PC-9 (cell line): ENCODE measurements at regions not wholly inside any gene's neighbourhood (a gene's known extent, or its start where the extent isn't known, plus 50 kb on each side); places are given as distances from the start of the nearest gene placed in this dataset.

Source experiments
- BruUV-seq: library from RNA; stranded (reverse); fragments of 400-500 nt; replicated peaks from 2 replicates; lab custom pipeline; 2021; lab: Mats Ljungman, UMichigan
- CTCF ChIA-PET: fragments of 300-600 bp; sonication (Branson Sonifier 250); formaldehyde crosslinking; loops from one replicate; lab custom pipeline; 2022; ENCODE audit warnings: antibody characterized with exemption; lab: Charles Lee
- POLR2A ChIA-PET: fragments of 300-600 bp; sonication (Branson Sonifier 250); formaldehyde crosslinking; loops from one replicate; lab custom pipeline; 2022; ENCODE audit warnings: antibody characterized with exemption; ENCODE audit not compliant: unreplicated experiment; lab: Charles Lee
- DNase-seq, 2 experiments: peaks; one replicate each; pipeline versions ENCODE4 v3.0.0 to v3.0.0-alpha.2; 2015 to 2022; ENCODE audit warnings: mixed read lengths in 1 of 2
- H2AFZ ChIP-seq: fragments of 200-600 bp; sonication (generic); 2 replicates; pipeline ENCODE4 v1.8.1; 2017; ENCODE audit warnings: antibody characterized with exemption
- H3F3A ChIP-seq: fragments of 200-600 bp; sonication (generic); 2 replicates; pipeline ENCODE4 v1.8.1; 2017; ENCODE audit warnings: antibody characterized with exemption, mild to moderate bottlenecking, low read depth; ENCODE audit not compliant: insufficient read depth
- H3K27ac ChIP-seq: fragments of 200-600 bp; sonication (generic); 2 replicates; pipeline ENCODE4 v1.6.1; 2016; ENCODE audit warnings: mixed run types
- H3K27me3 ChIP-seq: fragments of 200-600 bp; sonication (generic); 2 replicates; pipeline ENCODE4 v1.6.1; 2016; ENCODE audit warnings: low read depth, mixed run types; ENCODE audit not compliant: insufficient read depth
- H3K36me3 ChIP-seq: fragments of 200-600 bp; sonication (generic); 2 replicates; pipeline ENCODE4 v1.6.1; 2016; ENCODE audit warnings: low read depth, mixed run types
- H3K4me1 ChIP-seq: fragments of 200-600 bp; sonication (generic); replicated peaks from 2 replicates; pipeline ENCODE4 v1.6.1; 2016; ENCODE audit warnings: mixed run types; ENCODE audit not compliant: insufficient read depth
- H3K4me2 ChIP-seq: fragments of 200-600 bp; sonication (generic); 2 replicates; pipeline ENCODE4 v1.6.1; 2017; ENCODE audit warnings: mixed run types
- H3K4me3 ChIP-seq: fragments of 200-600 bp; sonication (generic); 2 replicates; pipeline ENCODE4 v1.6.1; 2016; ENCODE audit warnings: mixed run types
- H3K79me2 ChIP-seq: fragments of 200-600 bp; sonication (generic); 2 replicates; pipeline ENCODE4 v1.6.1; 2017; ENCODE audit warnings: low read depth, mixed run types
- H3K9me2 ChIP-seq: fragments of 200-600 bp; sonication (generic); 2 replicates; pipeline ENCODE4 v1.8.1; 2017; ENCODE audit warnings: mild to moderate bottlenecking; ENCODE audit not compliant: insufficient read depth
- H3K9me3 ChIP-seq: fragments of 200-600 bp; sonication (generic); 2 replicates; pipeline ENCODE4 v1.8.1; 2016; ENCODE audit warnings: low read depth; ENCODE audit not compliant: insufficient read depth
- H4K20me1 ChIP-seq: fragments of 200-600 bp; sonication (generic); 2 replicates; pipeline ENCODE4 v1.8.1; 2017; ENCODE audit not compliant: insufficient read depth
- CTCF ChIP-seq: fragments of 200-600 bp; sonication (generic); conservative IDR thresholded peaks from 2 replicates; pipeline ENCODE4 v1.6.1; 2017; ENCODE audit warnings: mixed run types, antibody characterized with exemption, mild to moderate bottlenecking, moderate library complexity
- EZH2 ChIP-seq: fragments of 200-600 bp; sonication (generic); IDR thresholded peaks from 2 replicates; pipeline ENCODE4 v1.8.0; 2017; ENCODE audit warnings: antibody characterized with exemption, low read depth
- intact Hi-C: fragments of 100-400 bp; cut with micrococcal nuclease; formaldehyde crosslinking; loops from one replicate; pipeline ENCODE4 v1.10.0; 2022; ENCODE audit not compliant: unreplicated experiment

DNA sequence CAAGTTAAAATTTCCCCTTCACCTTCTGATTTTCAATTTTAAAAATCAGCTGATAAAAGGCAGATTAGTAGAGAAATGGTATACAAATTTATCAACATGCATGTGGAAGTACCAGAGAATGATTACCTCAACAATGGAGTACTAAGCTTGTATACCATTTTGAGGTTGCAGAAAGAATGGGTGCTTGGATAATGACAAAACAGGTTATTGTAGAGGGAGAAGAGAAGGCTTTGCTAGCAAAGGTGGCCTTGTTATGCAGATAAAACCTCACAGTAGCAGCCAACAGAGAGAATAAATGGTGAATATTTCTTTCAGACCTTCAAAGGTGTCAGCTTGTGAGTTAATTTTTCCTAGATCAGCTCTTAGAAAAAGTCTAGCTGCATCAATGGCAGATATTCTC is 1174.9 kb upstream of the ADGRL4 start:
- Histone ChIP-seq H2AFZ (peak overlapping the region; percentile 52; the same call in 1 of the 2 replicates), H3K79me2 (no peaks in the 10 kb centered on the region), H3K27me3 (no peaks in the 10 kb centered on the region), H3K9me3 (no peaks in the 10 kb centered on the region), H3K9me2 (no peaks in the 10 kb centered on the region; the same call in 1 of the 2 replicates), H3K4me1 (no peaks in the 10 kb centered on the region), H3K27ac (no peak overlapping the region), H3F3A (no peaks in the 10 kb centered on the region), H3K36me3 (no peaks in the 10 kb centered on the region), H3K4me2 (no peak overlapping the region), H3K4me3 (no peak overlapping the region), H4K20me1 (no peaks in the 10 kb centered on the region)
- BruUV-seq: no TSS peak
- no peak for DNase-seq
- CTCF ChIA-PET: no interaction called here
- no peak for TF ChIP-seq EZH2
- TF ChIP-seq CTCF: no peak
- POLR2A ChIA-PET: no interaction called here
- intact Hi-C loops: no loop called here

DNA sequence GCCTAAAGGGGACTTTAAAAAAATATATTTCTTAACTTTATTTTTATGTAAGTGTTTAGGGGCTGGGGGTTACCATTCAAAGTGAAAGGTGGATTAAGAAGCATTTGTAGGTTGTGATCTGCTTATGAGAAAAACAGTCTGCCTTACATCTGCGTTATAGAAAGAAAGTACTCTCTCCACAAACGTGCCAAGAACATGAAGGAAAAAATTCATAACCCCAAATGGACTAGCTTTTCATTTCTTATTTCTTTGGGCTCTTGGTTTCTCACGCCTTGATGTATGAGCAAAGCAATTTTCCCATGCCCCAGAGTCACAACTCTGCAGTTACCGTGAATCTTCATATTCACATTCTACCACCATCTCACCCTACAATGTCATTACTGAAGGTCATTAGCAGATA is 1165.1 kb upstream of the ADGRL4 start:
- H3K4me2 ChIP-seq: no peak overlapping the region
- no peaks in the 10 kb centered on the region for H3K36me3 ChIP-seq
- no peak overlapping the region for H3K4me3 ChIP-seq
- no TSS peak for BruUV-seq
- H3K9me2 ChIP-seq: no peaks in the 10 kb centered on the region
- intact Hi-C loops: no loop called here
- H3K79me2 ChIP-seq: no peaks in the 10 kb centered on the region
- POLR2A ChIA-PET: no interaction called here
- no peak overlapping the region for H3K27ac ChIP-seq
- H2AFZ ChIP-seq: no peak overlapping the region
- no peaks in the 10 kb centered on the region for H3F3A ChIP-seq
- H4K20me1 ChIP-seq: no peaks in the 10 kb centered on the region
- no peak for DNase-seq
- no peaks in the 10 kb centered on the region for H3K9me3 ChIP-seq
- TF ChIP-seq EZH2: no peak
- no peak for TF ChIP-seq CTCF
- CTCF ChIA-PET: no interaction called here
- no peaks in the 10 kb centered on the region for H3K4me1 ChIP-seq
- H3K27me3 ChIP-seq: no peaks in the 10 kb centered on the region

- H3K79me2 ChIP-seq: no peaks in the 10 kb centered on the region
- POLR2A ChIA-PET: no interaction called here
- no TSS peak for BruUV-seq
- H3K9me2 ChIP-seq: no peaks in the 10 kb centered on the region
- no peak overlapping the region for H3K4me2 ChIP-seq
- H3K36me3 ChIP-seq: no peaks in the 10 kb centered on the region
- H3K4me3 ChIP-seq: no peak overlapping the region
- no peaks in the 10 kb centered on the region for H4K20me1 ChIP-seq
- H2AFZ ChIP-seq: no peak overlapping the region
- H3K9me3 ChIP-seq: no peaks in the 10 kb centered on the region
- H3K4me1 ChIP-seq: no peaks in the 10 kb centered on the region
- intact Hi-C loops: no loop called here
- TF ChIP-seq EZH2: no peak
- no peak for TF ChIP-seq CTCF
- CTCF ChIA-PET: no interaction called here
- H3K27me3 ChIP-seq: no peaks in the 10 kb centered on the region
- no peaks in the 10 kb centered on the region for H3F3A ChIP-seq
- no peak overlapping the region for H3K27ac ChIP-seq
- no peak for DNase-seq
Measured at GRCh38 chr1:80170811-80171485, 1164.4 kb upstream of the ADGRL4 start.
